ENCODE measurements at regions not wholly inside any gene's neighbourhood (a gene's known extent, or its start where the extent isn't known, plus 50 kb on each side); places are given as distances from the start of the nearest gene placed in this dataset.
"Not testable (repeated sequence)": the region's sequence is repeated elsewhere in the genome, so short reads cannot be mapped to it uniquely, and the experiment has no call there.

- DNase-seq (ENCODE audit: low read depth): no peak
Observed at GRCh38 chr3:194884649-194885315, 199.1 kb downstream of the FAM43A start.

GRCh38 chr3:194885766-194886165 lies 200.1 kb downstream of the FAM43A start:
- no peak for DNase-seq (ENCODE audit: low read depth)

GRCh38 chr3:194886836-194887235 lies 201.2 kb downstream of the FAM43A start:
- DNase-seq (ENCODE audit: low read depth): no peak

- not testable (repeated sequence) for DNase-seq (ENCODE audit: low read depth)
Observed at GRCh38 chr3:194888062-194888461, 202.4 kb downstream of the FAM43A start.

- DNase-seq (ENCODE audit: low read depth): no peak
Observed at GRCh38 chr3:194888916-194889315, 203.2 kb downstream of the FAM43A start.

GRCh38 chr3:194890091-194890490 lies 204.4 kb downstream of the FAM43A start:
- no peak for DNase-seq (ENCODE audit: low read depth)

GRCh38 chr3:194893121-194893987 lies 207.7 kb downstream of the FAM43A start:
- no peak for DNase-seq (ENCODE audit: low read depth)

- DNase-seq (ENCODE audit: low read depth): no peak
Observed at GRCh38 chr3:194894538-194894937, 208.9 kb downstream of the FAM43A start.

- DNase-seq (ENCODE audit: low read depth): no peak
Observed at GRCh38 chr3:194900854-194901522, 215.3 kb downstream of the FAM43A start.

- not testable (repeated sequence) for DNase-seq (ENCODE audit: low read depth)
Observed at GRCh38 chr3:194903447-194903846, 217.8 kb downstream of the FAM43A start.

GRCh38 chr3:194904999-194905398 lies 219.3 kb downstream of the FAM43A start:
- DNase-seq (ENCODE audit: low read depth): not testable (repeated sequence)

- no peak for DNase-seq (ENCODE audit: low read depth)
Observed at GRCh38 chr3:194905696-194906095, 220.0 kb downstream of the FAM43A start.

- no peak for DNase-seq (ENCODE audit: low read depth)
Observed at GRCh38 chr3:194906229-194906629, 220.5 kb downstream of the FAM43A start.

GRCh38 chr3:194906970-194907629 lies 221.4 kb downstream of the FAM43A start:
- no peak for DNase-seq (ENCODE audit: low read depth)

- no peak for DNase-seq (ENCODE audit: low read depth)
Observed at GRCh38 chr3:194907811-194908210, 222.1 kb downstream of the FAM43A start.

GRCh38 chr3:194908496-194908895 lies 222.8 kb downstream of the FAM43A start:
- no peak for DNase-seq (ENCODE audit: low read depth)

- DNase-seq (ENCODE audit: low read depth): no peak
Observed at GRCh38 chr3:194908972-194909371, 223.3 kb downstream of the FAM43A start.

- no peak for DNase-seq (ENCODE audit: low read depth)
Observed at GRCh38 chr3:194910414-194910984, 224.8 kb downstream of the FAM43A start.

- DNase-seq (ENCODE audit: low read depth): no peak
Observed at GRCh38 chr3:194913316-194913715, 227.6 kb downstream of the FAM43A start.

GRCh38 chr3:194924889-194925288 lies 239.2 kb downstream of the FAM43A start:
- not testable (repeated sequence) for DNase-seq (ENCODE audit: low read depth)

- DNase-seq (ENCODE audit: low read depth): no peak
Observed at GRCh38 chr3:194925614-194926013, 239.9 kb downstream of the FAM43A start.

GRCh38 chr3:194928227-194928626 lies 242.5 kb downstream of the FAM43A start:
- no peak for DNase-seq (ENCODE audit: low read depth)

Data from T-helper 22 cell (primary cell).